GM21381 (cell line): ENCODE measurements at regions not wholly inside any gene's neighbourhood (a gene's known extent, or its start where the extent isn't known, plus 50 kb on each side); places are given as distances from the start of the nearest gene placed in this dataset.
"Not testable (repeated sequence)": the region's sequence is repeated elsewhere in the genome, so short reads cannot be mapped to it uniquely, and the experiment has no call there.

Source experiments
- ATAC-seq: cut with Tn5 transposase; IDR thresholded peaks from one replicate; pipeline ENCODE4 v1.9.1; 2021; ENCODE audit warnings: mild to moderate bottlenecking, moderate library complexity; ENCODE audit not compliant: unreplicated experiment

DNA sequence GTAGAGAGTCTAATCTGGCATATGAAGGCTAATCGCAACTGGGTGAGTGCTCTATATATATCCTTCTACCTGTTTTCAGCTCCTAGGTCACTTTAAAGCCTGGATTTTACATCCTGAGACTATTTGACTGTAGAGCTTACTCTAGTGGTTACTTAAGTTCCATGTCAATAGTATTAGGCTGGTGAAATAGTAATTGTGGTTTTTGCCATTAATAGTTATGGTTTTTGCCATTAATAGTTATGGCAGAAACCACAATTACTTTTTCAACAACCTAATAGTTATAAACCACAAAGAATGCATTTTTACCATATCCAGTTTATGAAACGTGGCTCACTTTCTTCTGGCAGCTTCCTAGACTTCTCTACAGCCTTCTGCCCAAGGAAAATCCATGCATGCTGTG is 263.1 kb upstream of the KIAA1217 start:
- ATAC-seq = no peak

DNA sequence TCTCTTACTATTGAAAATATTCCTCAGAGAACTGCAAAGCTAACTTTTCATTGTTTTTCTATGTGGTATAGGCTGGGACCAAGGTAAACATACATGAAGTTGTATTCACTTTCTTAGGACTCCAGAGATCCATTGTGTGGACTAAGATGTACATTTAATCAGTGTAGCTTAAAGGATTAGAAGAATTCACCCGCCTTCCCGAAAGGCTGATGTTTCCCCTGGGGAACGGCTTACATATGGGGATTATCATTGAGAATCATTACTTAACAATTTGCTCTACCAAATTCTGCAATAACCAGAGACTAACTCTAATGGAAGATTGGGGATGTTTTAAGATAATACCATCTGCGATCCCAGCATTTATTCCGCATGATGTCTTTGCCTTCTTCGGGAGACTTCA is 257.1 kb upstream of the KIAA1217 start:
- no peak for ATAC-seq

- no peak for ATAC-seq
These were observed 253.3 kb upstream of the KIAA1217 start for GRCh38 chr10:23955456-23956225.

- no peak for ATAC-seq
These were observed 243.8 kb upstream of the KIAA1217 start for GRCh38 chr10:23965123-23965522.

- no peak for ATAC-seq
These were observed 243.1 kb upstream of the KIAA1217 start for GRCh38 chr10:23965880-23966279.

- no peak for ATAC-seq
These were observed 242.4 kb upstream of the KIAA1217 start for GRCh38 chr10:23966504-23967051.

- ATAC-seq = no peak
These were observed 240.6 kb upstream of the KIAA1217 start for GRCh38 chr10:23968301-23968700.

DNA sequence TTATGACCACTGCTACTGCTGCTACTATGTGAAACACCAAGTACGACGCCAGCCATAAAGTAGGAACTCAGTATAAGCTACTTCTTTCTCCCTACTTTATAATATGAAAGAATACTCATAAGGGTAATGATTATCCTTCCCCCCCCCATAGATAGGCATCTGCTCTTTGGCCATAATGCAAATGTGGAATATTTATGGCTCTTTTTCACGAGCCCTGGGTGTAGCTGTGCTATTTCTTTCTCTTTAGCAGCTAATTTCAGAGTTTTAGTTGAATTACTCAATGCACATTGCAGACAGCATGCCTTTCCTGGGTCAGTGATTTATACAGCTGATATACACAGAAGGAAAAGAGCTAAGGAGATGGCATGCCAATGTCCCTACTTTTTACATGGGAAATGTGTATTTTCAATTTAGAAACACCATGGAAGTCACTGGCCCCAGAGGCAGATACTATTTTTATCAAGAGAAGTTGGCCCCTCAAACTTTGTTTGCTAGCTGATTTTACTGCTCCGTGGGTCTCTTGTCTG is 234.1 kb upstream of the KIAA1217 start:
- no peak for ATAC-seq

DNA sequence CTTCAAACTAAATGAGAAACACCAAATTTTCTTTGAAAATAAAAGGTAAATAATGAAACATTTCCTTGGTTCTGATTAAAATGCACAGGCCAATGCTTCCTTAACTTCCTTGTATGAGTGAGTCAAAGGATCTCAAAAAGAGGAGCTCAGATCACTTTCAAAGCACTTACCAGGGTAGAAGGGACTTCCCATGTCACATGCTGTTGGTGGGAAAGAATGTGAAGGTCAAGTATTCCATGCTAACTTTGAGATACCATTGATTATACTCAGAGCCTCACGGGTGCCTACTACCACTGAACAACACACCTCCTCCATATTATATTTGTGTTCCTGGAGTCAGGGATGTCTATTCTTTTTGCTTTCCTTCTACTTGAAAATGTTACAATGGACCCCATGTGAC is 233.5 kb upstream of the KIAA1217 start:
- no peak for ATAC-seq

GRCh38 chr10:23976275-23976674 is 232.7 kb upstream of the KIAA1217 start:
- no peak for ATAC-seq

DNA sequence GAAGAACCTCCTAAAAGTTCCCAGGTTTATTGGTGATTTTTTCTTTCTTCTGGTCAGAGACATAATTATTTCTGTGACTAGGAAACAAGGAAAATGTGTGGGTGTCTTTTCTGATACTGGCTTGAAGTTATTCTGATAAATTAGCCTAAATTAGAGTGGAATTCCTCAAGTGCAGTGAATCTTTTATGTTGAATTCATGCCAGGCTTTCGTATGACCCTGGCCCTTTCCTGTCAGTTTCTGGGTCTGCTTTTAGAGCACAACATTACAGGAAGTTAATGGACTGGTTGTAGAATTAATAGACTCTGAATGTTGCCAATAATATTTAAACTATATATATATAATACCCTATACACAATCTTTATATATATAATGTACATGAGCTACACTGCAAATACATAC is 230.6 kb upstream of the KIAA1217 start:
- ATAC-seq = no peak

GRCh38 chr10:23980094-23980493 is 228.8 kb upstream of the KIAA1217 start:
- ATAC-seq = no peak

GRCh38 chr10:23981520-23982309 is 227.2 kb upstream of the KIAA1217 start:
- no peak for ATAC-seq

GRCh38 chr10:23984405-23984804 is 224.5 kb upstream of the KIAA1217 start:
- ATAC-seq = not testable (repeated sequence)

DNA sequence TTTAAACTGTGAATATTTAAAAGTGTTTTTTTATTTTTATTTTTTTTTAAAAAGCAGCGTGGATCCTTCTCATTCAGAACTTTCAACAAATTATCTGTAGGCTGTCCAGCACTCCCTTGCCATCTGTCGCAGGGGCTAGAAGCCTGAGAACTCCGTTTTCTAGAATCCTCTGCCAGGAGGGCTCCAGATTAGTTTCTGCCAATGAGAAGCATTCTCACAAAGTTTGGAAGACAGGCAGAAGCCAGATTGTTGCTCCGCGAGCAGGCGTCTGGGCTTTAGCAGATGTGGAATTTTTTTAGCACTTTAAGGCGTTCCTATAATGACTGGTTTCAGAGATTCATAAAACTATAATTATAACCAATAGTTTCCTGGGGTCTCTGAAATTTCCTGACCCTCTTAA is 220.9 kb upstream of the KIAA1217 start:
- no peak for ATAC-seq

DNA sequence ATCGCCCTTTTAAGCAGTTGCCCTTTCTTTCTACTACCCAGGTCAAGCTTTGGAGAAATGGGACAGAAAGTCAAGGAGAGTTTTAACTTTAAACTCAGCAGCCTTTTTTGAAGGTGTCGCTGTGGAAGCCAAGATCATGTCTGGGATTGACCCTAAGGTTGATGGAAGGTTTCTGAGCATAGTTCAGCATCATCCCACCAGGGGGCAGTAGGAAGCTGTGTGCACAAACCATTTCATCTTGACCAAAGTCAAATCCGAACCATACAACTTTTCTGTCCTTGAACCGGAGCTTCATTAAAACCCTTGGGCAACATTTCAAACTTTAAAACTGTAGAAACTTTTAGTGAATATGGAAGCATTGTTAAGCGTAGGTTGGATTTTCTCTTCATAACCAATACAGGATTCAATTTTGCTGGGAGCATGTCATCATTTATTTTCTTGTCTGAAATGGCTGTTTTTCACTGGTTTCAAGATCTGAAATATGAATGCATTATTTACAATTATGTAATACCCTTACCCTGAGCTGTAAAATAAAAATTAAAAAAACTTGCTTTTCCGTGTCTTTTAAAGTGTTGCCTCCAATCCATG is 214.4 kb upstream of the KIAA1217 start:
- ATAC-seq = peak; percentile 62

GRCh38 chr10:23999445-23999844 is 209.5 kb upstream of the KIAA1217 start:
- ATAC-seq = no peak

- no peak for ATAC-seq
These were observed 208.6 kb upstream of the KIAA1217 start for GRCh38 chr10:24000271-24000813.

- ATAC-seq = no peak
These were observed 202.2 kb upstream of the KIAA1217 start for GRCh38 chr10:24006741-24007140.

- ATAC-seq = no peak
These were observed 201.6 kb upstream of the KIAA1217 start for GRCh38 chr10:24007359-24007758.
